ENCODE measurements at regions not wholly inside any gene's neighbourhood (a gene's known extent, or its start where the extent isn't known, plus 50 kb on each side); places are given as distances from the start of the nearest gene placed in this dataset.

GRCh38 chr5:124796495-124796894, 50.1 kb upstream of the ZNF608 start:
- DNase-seq, result no peak
- peaks cover 7% of the 10 kb centered on the region for H3K4me1 Mint-ChIP-seq (ENCODE audit: low read depth, unreplicated experiment)
- no peaks in the 10 kb centered on the region for H3K36me3 Mint-ChIP-seq (ENCODE audit: unreplicated experiment)
- no peaks in the 10 kb centered on the region for H3K9me3 Mint-ChIP-seq (ENCODE audit: unreplicated experiment)
- H3K27me3 Mint-ChIP-seq (ENCODE audit: unreplicated experiment), result peaks cover 2% of the 10 kb centered on the region
- no peak overlapping the region for H3K27ac Mint-ChIP-seq (ENCODE audit: unreplicated experiment)
- no peak overlapping the region for H3K4me3 Mint-ChIP-seq (ENCODE audit: unreplicated experiment)
- no peak for TF ChIP-seq CTCF (IDR thresholded peaks at IDR 0.05; ENCODE audit: partially characterized antibody, unreplicated experiment)

GRCh38 chr5:124797665-124798087, 51.2 kb upstream of the ZNF608 start:
- Mint-ChIP-seq H3K36me3 (ENCODE audit: unreplicated experiment) (no peaks in the 10 kb centered on the region), H3K9me3 (ENCODE audit: unreplicated experiment) (peaks cover 1% of the 10 kb centered on the region), H3K4me1 (ENCODE audit: low read depth, unreplicated experiment) (peaks cover 18% of the 10 kb centered on the region), H3K27me3 (ENCODE audit: unreplicated experiment) (peaks cover 2% of the 10 kb centered on the region), H3K4me3 (ENCODE audit: unreplicated experiment) (no peak overlapping the region), H3K27ac (ENCODE audit: unreplicated experiment) (no peak overlapping the region)
- no peak for TF ChIP-seq CTCF (IDR thresholded peaks at IDR 0.05; ENCODE audit: partially characterized antibody, unreplicated experiment)
- DNase-seq, result no peak

- Mint-ChIP-seq H3K4me3 (ENCODE audit: unreplicated experiment) (no peak overlapping the region), H3K36me3 (ENCODE audit: unreplicated experiment) (no peaks in the 10 kb centered on the region), H3K9me3 (ENCODE audit: unreplicated experiment) (peaks cover 1% of the 10 kb centered on the region), H3K27ac (ENCODE audit: unreplicated experiment) (no peak overlapping the region), H3K27me3 (ENCODE audit: unreplicated experiment) (peaks cover 2% of the 10 kb centered on the region), H3K4me1 (ENCODE audit: low read depth, unreplicated experiment) (peaks cover 20% of the 10 kb centered on the region)
- TF ChIP-seq CTCF (IDR thresholded peaks at IDR 0.05; ENCODE audit: partially characterized antibody, unreplicated experiment), result no peak
- no peak for DNase-seq
Observed at GRCh38 chr5:124798890-124799289, 52.5 kb upstream of the ZNF608 start.

- peak; percentile 25 for DNase-seq
- Mint-ChIP-seq H3K4me1 (ENCODE audit: low read depth, unreplicated experiment) (peaks cover 20% of the 10 kb centered on the region), H3K36me3 (ENCODE audit: unreplicated experiment) (no peaks in the 10 kb centered on the region), H3K9me3 (ENCODE audit: unreplicated experiment) (peaks cover 3% of the 10 kb centered on the region), H3K4me3 (ENCODE audit: unreplicated experiment) (peak overlapping the region; percentile 47), H3K27me3 (ENCODE audit: unreplicated experiment) (peaks cover 2% of the 10 kb centered on the region), H3K27ac (ENCODE audit: unreplicated experiment) (peak overlapping the region; percentile 91)
- no peak for TF ChIP-seq CTCF (IDR thresholded peaks at IDR 0.05; ENCODE audit: partially characterized antibody, unreplicated experiment)
Observed at GRCh38 chr5:124801551-124801950, 55.1 kb upstream of the ZNF608 start.

- Mint-ChIP-seq H3K4me1 (ENCODE audit: low read depth, unreplicated experiment) (peaks cover 24% of the 10 kb centered on the region), H3K27me3 (ENCODE audit: unreplicated experiment) (peaks cover 2% of the 10 kb centered on the region), H3K36me3 (ENCODE audit: unreplicated experiment) (no peaks in the 10 kb centered on the region), H3K9me3 (ENCODE audit: unreplicated experiment) (peaks cover 4% of the 10 kb centered on the region), H3K4me3 (ENCODE audit: unreplicated experiment) (no peak overlapping the region), H3K27ac (ENCODE audit: unreplicated experiment) (no peak overlapping the region)
- DNase-seq, result no peak
- TF ChIP-seq CTCF (IDR thresholded peaks at IDR 0.05; ENCODE audit: partially characterized antibody, unreplicated experiment), result no peak
Observed at GRCh38 chr5:124803617-124804323, 57.3 kb upstream of the ZNF608 start.

All from glutamatergic neuron (in vitro differentiated cells).